GM18867 (cell line): ENCODE measurements at regions not wholly inside any gene's neighbourhood (a gene's known extent, or its start where the extent isn't known, plus 50 kb on each side); places are given as distances from the start of the nearest gene placed in this dataset.

ENCODE experiments used
- ATAC-seq: cut with Tn5 transposase; IDR thresholded peaks from one replicate; pipeline ENCODE4 v1.9.1; 2021; ENCODE audit warnings: mild to moderate bottlenecking, moderate library complexity; ENCODE audit not compliant: unreplicated experiment

GRCh38 chr11:130727157-130728119 is 188.8 kb downstream of the SNX19 start:
- no peak for ATAC-seq

- no peak for ATAC-seq
Observed at GRCh38 chr11:130728185-130729180, 187.8 kb downstream of the SNX19 start.

- no peak for ATAC-seq
Observed at GRCh38 chr11:130729193-130729592, 187.1 kb downstream of the SNX19 start.

GRCh38 chr11:130729678-130730300 is 186.5 kb downstream of the SNX19 start:
- ATAC-seq: no peak

GRCh38 chr11:130731401-130731800 is 184.9 kb downstream of the SNX19 start:
- no peak for ATAC-seq

- ATAC-seq: no peak
Observed at GRCh38 chr11:130732476-130732875, 183.8 kb downstream of the SNX19 start.

- no peak for ATAC-seq
Observed at GRCh38 chr11:130737041-130737830, 179.0 kb downstream of the SNX19 start.

- ATAC-seq: no peak
Observed at GRCh38 chr11:130737866-130738431, 178.3 kb downstream of the SNX19 start.

- ATAC-seq: no peak
Observed at GRCh38 chr11:130738611-130739010, 177.7 kb downstream of the SNX19 start.

- no peak for ATAC-seq
Observed at GRCh38 chr11:130740819-130741218, 175.5 kb downstream of the SNX19 start.

GRCh38 chr11:130744794-130745193 is 171.5 kb downstream of the SNX19 start:
- ATAC-seq: no peak

- no peak for ATAC-seq
Observed at GRCh38 chr11:130749216-130749615, 167.1 kb downstream of the SNX19 start.

GRCh38 chr11:130760515-130761125 is 155.7 kb downstream of the SNX19 start:
- no peak for ATAC-seq

GRCh38 chr11:130761560-130762220 is 154.6 kb downstream of the SNX19 start:
- no peak for ATAC-seq

- no peak for ATAC-seq
Observed at GRCh38 chr11:130762638-130763037, 153.6 kb downstream of the SNX19 start.

GRCh38 chr11:130763087-130763980 is 152.9 kb downstream of the SNX19 start:
- no peak for ATAC-seq

- no peak for ATAC-seq
Observed at GRCh38 chr11:130765406-130765805, 150.9 kb downstream of the SNX19 start.
